GM18502 (cell line): ENCODE measurements at regions not wholly inside any gene's neighbourhood (a gene's known extent, or its start where the extent isn't known, plus 50 kb on each side); places are given as distances from the start of the nearest gene placed in this dataset.
"Not testable (repeated sequence)": the region's sequence is repeated elsewhere in the genome, so short reads cannot be mapped to it uniquely, and the experiment has no call there.

Source experiments
- ATAC-seq: cut with Tn5 transposase; IDR thresholded peaks from one replicate; pipeline ENCODE4 v1.9.1; 2021; ENCODE audit warnings: mild to moderate bottlenecking; ENCODE audit not compliant: unreplicated experiment, poor library complexity

- no peak for ATAC-seq
Measured at GRCh38 chr10:4262870-4263600, 478.0 kb upstream of the KLF6 start.

DNA sequence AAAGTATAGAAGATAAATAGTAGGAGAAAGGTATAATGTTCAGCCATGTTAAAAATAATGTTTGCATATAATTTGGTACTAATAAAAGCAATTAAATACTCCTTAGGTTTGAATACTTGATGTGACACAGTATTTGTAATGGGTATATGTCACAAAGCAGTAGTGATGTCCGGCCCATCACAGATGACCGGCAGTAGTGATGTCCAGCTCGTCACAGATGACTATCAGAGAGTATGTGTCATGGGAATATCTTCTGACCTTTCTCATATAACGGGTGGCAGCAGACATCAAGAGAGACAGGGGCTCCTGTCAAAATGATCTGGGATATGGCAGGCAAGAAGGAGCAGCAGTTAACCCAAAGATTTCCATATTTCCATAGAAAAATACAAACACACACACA lies 477.4 kb upstream of the KLF6 start:
- ATAC-seq = no peak

GRCh38 chr10:4260483-4261124 lies 475.6 kb upstream of the KLF6 start:
- ATAC-seq = no peak

GRCh38 chr10:4257939-4258465 lies 473.0 kb upstream of the KLF6 start:
- no peak for ATAC-seq

DNA sequence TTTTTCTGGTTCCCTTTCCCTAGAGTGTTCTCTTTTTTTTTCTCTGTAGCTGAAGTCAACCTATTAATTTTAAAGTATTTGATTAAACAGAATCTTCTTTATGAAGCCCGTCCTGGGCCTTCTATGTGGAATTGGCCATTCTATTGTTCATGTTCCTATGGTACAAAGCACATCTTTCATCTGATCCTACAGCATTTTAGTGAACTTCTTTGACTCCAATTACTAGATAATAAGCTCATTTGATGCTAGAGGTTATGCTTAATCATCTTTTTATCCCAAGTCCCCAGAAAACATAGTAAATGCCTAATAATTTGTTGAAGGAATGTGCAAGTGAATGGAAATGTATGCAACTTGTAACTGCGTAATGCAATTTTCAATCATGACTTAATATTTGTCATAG lies 472.0 kb upstream of the KLF6 start:
- ATAC-seq = no peak

DNA sequence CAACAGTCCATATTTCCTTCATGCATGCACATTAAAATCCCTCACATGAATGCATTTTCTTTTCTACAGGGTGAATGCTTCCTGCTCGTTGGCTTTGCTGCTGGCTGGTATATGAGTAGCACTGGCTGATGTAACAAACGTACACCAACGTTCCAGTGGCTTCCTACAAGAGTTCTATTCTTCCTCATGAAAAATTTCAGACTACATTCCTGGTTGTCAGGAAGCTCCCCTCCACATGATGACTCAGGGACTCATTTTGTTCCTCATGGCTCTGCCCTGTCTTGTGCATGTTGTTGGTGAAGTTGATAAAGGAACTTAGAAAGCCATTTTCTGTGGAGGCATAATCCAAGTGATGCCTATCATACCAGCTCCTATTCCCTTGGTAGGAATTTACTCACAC lies 470.7 kb upstream of the KLF6 start:
- no peak for ATAC-seq

GRCh38 chr10:4254101-4254994 lies 469.3 kb upstream of the KLF6 start:
- ATAC-seq = no peak

GRCh38 chr10:4252701-4253100 lies 467.7 kb upstream of the KLF6 start:
- ATAC-seq = no peak

- no peak for ATAC-seq
Measured at GRCh38 chr10:4250587-4250887, 465.5 kb upstream of the KLF6 start.

DNA sequence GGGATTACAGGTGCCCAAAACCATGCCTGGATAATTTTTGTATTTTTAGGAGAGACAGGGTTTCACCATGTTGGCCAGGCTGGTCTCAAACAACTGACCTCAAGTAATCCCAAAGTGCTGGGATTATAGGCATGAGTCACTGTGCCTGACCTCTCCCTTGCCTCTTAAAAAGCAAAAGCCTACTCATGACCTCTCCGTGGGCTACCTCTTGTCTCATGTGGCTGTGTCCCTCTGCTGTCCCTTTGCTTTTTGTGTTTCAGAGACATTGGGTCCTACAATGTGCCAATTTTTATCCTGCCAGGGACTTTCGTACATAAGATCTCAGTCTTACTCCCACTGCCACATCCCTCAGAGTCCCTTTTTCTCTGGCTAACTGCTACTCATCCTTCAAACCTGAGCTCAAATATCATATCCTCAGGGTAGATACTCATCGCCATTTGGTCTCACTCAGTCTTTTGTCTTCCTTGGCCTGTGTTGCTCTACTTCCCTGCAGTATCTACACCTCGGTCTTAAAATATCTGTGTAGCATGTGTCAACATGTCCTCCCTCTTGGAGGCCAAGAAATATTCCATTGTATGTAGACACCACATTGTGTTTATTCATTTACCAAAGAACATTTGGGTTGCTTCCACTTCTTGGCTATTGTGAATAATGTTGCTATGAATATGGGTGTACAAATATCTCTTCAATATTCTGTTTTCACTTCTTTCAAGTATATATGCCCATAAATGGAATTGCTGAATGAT lies 465.0 kb upstream of the KLF6 start:
- ATAC-seq = no peak

DNA sequence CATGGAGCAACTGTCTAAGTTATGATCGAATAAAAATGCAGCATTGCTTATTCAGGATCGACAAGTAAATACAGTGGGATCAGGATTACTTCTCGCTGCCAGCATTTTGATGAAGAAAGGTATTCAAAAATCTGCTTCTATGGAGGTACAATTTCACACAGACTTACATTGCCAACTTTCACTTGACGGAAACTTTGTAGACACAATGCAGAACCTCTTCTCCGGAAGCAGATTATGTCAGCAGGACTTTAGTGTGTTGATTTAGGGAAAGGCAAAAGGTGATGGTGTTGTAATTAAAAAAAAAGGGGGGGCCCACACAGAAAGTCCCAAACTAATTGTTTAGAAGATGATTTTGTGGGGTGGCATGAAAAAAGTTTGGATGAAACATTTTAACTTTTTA lies 462.4 kb upstream of the KLF6 start:
- ATAC-seq = no peak

GRCh38 chr10:4246881-4247358 lies 461.9 kb upstream of the KLF6 start:
- no peak for ATAC-seq

DNA sequence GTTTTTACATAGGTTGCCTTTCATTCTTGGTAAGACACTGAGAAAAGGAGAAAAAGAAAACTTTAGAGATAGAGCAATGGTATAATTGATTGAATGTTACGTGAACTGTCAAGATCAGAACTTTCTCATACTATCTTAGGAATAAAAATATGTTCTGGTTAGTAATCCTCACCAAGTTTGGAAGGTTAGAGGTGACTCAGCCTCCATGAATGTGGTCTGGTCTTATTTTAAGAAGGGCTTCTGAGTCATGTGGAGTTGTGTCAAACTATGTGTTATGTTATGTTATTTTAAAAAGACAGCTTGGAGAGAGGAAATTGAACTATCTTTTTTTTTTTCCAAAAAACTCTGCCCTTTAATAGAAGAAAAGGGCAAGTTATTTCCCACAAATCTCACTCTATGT lies 458.6 kb upstream of the KLF6 start:
- ATAC-seq = no peak

- no peak for ATAC-seq
Measured at GRCh38 chr10:4243169-4243568, 458.2 kb upstream of the KLF6 start.

GRCh38 chr10:4242561-4243035 lies 457.6 kb upstream of the KLF6 start:
- no peak for ATAC-seq

- no peak for ATAC-seq
Measured at GRCh38 chr10:4241724-4242345, 456.8 kb upstream of the KLF6 start.

DNA sequence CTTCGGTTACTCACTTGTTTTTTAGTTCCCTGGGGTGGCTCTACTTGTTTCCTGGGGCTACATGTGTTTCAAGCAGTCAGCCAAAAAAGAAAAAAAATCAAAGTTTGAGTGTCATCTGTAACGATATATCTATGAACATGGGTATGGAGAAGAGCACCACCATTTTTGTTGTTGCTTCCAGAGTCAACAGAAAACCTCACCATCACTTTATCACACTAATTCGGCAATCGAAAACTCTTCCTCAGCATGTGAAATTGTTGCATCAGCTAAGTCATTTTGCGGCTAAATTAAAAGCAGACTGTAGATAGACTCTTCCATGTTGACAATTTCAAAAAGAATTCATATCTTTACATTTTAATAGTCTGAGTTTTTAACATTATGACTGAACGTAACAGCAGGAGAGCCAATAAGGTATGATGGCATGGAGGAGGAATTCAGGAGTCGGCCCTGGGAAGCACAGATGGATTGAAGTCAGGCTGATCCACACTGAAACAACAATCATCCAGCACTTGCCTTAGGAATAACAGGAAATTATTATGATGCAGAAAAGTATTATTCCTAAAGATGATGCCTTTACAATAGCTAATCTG lies 455.7 kb upstream of the KLF6 start:
- no peak for ATAC-seq

- ATAC-seq = no peak
Measured at GRCh38 chr10:4239186-4239585, 454.2 kb upstream of the KLF6 start.

- not testable (repeated sequence) for ATAC-seq
Measured at GRCh38 chr10:4236905-4237304, 451.9 kb upstream of the KLF6 start.
